ENCODE measurements at regions not wholly inside any gene's neighbourhood (a gene's known extent, or its start where the extent isn't known, plus 50 kb on each side); places are given as distances from the start of the nearest gene placed in this dataset.

DNA sequence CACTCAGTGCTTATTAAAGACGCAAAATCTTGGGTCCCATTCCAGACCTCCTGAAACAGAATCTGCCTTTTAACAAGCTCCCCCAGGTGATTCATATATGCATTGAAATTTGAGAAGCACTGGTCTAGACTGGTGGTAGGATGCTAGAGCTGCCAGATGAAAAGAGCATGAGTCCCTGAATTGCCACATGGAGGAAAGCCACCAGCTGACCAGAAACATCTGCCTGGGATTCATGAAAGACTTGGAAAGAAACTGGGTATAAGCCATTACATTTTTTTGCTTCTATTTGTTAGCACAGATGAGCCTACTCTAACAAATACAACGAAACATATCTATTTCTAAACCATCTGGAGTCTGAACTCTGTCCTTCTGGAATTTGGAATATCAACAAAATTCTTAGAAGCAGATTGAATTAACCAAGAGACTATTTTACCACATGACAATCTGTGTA, 228.9 kb downstream of the RBM43 start:
- DNase-seq (ENCODE audit: low read depth): peak; percentile 94

DNA sequence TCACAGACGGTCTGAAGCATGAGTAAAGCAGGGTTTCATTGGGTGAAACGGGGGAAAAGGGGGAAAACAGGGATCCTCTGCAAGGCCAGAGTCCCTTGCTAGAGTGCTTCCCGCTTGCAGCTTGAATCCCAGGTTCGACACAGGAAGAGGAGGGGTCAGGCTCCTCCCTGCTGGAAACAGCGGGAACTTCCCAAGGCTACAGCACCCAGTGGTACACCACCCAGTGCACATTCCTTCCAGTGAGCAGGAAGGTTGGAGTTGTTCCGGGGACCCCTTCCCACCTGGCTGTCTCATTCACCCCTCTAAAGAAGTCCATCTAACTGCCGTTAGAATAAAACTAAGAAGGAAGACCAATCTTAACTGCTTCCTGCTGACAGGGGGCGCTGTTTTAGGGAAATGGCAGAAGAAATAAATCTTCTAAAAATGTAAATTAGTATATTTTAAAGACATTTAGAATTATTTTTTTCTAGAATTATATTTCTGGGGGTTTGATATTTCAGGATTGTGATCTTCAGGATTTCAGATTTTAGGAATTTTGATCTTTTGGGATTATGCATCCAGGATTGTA, 230.9 kb downstream of the RBM43 start:
- DNase-seq (ENCODE audit: low read depth): no peak

DNA sequence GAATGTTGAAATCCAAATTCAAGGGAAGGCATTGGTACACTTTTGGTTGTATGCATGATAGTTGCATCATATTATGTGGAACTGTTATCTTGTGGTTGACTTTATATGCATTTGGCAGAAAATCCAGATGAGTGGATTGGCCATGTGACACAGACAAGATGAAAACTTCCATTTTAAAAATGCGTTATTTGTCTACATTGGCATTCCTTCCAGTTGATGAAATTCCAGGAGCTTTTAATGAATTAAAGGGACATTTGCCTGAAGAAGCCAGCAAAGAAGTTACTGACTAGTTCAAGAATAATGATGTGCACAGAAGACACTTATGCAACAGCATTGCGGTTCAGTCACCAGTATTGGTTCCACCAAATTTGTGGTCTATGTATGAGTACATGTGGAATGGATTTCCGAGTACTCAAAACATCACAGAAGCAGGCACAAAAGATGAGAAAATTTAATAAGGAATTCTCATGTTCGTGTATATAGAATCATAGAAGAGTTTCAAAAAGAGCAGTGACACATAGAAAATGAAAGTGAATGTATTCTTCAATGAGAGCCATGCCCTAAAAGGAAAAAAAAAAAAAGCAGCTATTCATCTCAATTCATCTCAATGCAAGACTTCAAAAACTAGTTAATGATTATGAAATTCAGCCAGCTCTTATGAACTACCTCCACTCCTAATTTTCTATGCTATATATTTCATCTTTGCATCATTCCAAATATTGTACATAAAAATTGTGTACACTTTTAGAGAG, 232.1 kb downstream of the RBM43 start:
- DNase-seq (ENCODE audit: low read depth): peak; percentile 97

DNA sequence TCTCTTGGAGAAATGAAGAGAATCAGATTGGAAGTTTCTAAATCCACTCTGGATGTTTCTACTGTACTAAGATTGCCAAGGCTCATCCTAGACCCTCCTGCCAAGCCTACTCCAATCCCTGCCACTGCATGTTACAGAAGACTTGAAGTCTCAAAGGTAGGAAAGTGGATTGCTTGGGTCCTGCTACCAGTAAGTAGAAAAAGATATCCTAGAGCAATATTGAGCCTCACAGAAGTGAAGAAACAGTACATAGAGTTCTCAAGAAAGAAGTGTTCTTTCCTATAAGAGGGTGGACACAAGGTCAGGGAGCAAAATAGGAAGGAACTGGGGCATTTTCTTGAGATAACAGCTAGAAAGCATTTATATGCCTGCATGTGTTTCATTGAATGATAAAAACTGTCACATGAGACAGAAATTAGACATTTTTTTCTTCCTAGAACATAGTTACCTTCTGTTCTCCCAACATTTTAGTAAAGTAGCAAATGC, 232.9 kb downstream of the RBM43 start:
- DNase-seq (ENCODE audit: low read depth): no peak

DNA sequence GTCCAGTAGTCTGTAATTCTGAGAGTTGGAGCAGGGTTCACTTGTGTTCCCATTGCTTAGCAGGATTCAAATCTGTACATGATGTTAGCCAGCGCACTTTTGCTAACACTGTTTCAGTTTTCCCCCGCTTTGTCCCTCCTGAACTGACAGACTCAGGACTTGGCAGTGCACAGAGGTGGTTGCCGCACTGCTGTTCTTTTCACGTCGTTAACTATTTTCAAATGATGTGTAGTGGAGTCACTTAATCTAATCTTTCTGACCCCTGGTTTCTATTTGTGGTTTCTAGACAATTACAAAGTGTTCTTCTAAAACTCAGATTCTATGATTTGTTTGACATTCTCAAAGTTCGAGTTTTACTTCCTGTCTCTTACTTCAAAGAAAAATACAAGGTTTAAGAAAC, 234.5 kb downstream of the RBM43 start:
- no peak for DNase-seq (ENCODE audit: low read depth)

DNA sequence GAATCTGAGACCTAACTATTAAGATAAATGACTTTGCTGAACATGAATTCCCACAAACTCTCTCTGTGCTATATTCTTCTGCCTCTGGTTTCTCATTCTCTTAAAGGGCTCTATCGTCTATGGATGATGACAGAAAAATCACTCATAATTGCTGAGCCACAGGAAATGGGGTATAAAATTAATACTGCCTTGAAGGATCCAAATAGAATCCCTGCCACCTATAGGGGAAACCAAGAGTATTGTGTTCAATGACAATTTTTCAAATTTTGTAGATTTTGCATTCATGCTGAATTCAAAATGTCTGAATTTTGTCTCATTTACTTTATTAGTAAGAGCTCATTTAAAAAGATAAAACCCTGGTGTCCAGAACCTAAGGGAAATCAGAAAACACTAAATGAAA, 235.8 kb downstream of the RBM43 start:
- DNase-seq (ENCODE audit: low read depth): no peak

DNA sequence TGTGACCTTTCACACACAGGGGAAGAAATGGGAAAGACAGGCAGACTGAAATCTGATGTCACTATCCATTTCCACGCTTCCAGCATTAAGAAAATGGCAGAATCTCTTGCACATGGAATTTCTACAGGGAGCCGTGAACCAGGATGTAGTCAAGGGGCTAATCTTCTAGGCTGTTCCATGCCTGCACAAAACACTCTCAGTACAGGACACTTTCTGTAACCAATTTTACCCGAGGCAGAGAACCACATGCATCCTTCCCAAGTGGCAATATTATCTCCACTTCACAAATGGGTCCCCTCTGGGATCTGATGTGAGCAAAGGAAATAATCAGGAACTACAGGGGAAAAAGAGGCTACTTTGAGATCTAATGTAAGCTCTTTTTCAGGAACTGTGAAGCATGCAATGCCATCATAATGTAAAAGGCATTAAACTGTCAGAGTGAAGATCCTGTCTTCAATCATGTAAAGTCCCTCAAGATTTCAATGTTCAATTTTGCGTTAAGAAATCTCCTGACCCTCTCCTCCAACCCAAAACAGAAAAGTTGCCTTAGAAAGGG, 236.9 kb downstream of the RBM43 start:
- DNase-seq (ENCODE audit: low read depth): no peak

DNA sequence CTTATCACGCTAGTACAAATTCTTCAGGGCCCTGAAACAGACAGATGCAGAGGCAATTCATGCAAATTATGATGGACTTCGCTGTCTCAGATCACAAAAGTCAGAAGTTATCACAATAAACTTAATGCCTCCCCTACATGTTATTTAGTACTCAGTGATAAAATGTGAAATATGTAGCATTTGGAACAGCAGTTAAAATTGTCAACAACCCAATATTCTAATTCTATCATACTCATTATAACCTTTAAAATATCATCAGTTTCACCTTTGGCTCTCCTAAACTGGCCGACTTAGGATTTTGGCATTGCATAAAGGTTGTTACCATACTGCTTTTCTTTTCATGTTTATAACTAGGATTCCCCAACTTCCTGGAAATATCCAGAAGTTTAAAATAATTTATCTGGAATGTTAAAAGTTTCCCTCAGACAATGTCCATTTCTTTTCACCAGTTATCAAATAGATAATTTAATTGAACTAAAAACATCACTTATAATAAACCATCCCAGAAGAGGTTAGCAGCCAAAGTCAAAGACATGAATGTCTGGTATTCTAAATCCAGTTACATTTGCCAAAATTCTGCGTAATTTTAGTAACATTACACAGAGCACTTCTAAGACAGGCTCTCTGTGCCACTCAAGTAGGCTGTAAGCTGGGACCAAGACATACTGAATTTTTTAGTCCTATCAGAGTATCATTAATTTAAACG, 239.8 kb downstream of the RBM43 start:
- no peak for DNase-seq (ENCODE audit: low read depth)

DNA sequence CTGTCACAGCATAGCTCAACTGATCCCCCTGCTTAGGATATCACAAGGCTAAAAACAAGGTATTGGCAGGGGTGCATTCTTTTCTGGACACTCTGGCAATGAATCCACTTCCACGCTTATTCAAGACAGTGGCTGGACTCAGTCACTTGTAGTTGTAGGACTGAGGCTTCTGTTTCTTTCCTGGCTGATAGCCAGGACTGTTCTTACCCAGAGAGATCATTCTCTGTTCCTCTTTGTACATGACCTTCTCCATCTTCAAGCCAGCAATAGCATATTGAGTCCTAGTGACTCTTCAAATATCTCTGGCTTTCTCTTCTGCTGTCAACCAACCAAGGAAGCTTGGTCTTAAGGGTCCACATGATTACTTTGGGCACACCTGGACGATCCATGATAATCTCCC, 241.3 kb downstream of the RBM43 start:
- no peak for DNase-seq (ENCODE audit: low read depth)

DNA sequence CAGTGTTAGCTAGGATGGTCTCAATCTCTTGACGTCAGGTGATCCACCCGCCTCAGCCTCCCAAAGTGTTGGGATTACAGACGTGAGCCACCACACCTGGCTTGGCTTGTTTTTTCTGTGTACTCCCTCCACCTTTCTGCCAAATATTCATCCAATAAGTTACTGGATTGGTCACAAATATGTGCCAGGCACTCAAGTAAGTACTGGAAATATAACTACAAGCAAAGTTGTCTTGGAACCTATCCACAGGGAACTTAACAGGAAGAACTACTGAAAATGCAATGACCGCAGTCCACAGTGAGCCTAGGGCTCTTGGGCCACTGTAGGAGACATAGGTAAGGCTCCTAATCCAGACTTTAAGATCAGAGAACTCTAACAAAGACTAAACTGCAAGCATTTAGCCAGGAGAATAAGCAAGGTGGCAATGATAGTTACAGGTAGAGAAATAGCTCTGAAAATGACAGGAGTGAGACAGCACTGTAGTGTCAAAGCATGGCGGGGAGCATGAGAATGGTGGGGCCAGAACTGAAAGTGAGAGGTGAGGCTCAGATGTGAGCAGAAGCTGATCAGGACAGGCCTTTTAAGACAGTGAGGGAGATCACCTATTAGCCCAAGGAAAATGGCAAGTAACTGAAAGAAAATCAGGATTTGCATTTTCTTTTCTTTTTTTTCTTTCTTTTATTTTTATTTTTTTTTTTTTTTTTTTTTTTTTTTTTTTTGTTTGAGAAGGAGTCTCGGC, 252.1 kb downstream of the RBM43 start:
- DNase-seq (ENCODE audit: low read depth): no peak

DNA sequence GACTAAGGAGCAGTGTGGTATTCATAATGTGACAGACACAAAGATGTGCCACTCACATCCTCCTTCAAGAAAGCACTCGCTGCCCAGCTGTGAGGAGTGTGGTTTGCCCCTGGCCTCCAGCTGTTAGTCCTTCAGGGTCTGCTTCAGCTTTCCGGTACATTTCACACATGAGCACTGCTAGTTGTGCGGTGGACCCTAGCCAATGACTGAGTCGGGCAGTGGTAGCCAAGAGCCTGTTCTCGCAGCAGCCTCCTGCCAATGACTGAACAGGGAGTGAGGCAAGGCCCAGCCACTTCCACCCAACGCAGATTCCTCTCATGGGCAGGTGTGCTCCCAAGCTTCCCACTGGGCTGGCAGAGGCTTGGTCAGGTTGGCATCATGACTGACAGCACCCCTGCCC, 254.3 kb downstream of the RBM43 start:
- no peak for DNase-seq (ENCODE audit: low read depth)

DNA sequence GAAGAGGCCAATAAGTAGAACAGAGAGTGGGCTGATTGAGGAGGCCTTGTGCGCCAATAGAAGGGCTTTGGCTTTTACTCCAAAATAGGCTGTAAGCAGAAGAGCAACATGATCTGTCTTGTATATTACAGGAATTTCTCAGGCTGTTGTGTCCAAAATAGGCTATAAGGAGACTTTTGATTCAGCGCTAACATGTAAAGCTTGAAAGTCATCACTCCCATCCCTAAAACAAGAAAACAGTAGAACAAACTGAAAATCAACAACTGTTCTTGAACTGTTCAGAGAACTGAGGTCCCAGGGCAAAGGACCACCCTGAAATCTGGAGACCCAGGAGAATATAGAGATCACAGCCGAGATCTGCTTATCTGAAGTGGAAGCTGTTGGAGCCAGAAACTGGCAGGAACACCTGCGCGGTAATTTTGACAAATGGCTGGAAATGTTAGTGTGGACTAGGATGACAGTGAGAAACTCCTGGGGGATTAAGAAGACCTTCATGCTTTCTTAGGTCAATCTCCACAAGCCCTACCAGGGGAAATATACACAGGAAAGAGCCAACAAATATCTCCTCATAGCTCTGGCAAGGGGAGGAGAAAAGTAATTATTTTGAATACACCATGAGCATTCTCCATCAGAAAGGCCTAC, 258.6 kb downstream of the RBM43 start:
- DNase-seq (ENCODE audit: low read depth): no peak

DNA sequence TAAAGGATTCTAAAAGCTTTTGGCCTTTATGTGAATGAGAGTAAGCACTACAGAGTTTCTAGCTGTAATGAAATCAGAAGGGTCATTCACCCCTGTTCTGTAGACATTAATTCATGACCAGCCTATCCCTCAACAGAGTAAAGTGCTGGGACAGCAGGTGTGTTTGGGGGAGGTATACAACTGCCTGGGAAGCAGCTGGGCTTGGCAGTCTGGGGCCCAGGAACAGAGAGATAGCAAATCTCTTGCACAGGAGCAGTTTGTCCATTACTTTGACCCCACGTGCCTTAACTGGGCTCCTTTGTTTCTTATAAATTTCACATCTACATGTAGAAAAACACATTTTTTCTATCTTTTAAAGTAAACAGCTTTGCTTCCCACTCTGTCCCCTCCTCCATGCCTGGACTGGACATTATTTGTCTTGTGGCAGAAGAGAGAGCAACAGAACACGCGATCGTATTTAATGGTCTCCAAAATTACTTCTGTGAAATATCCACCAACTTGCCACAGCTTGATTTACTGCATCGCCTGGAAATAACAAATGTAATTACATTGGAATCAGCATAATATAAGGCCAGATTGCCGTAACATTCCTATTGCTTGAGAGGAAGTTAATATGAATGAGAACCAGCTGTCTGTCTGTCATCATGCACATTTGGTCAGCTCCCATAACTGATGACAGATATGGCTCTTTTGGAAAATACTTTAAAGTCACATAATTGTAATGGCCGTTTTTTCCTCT, 263.8 kb downstream of the RBM43 start:
- peak; percentile 31 for DNase-seq (ENCODE audit: low read depth)

DNA sequence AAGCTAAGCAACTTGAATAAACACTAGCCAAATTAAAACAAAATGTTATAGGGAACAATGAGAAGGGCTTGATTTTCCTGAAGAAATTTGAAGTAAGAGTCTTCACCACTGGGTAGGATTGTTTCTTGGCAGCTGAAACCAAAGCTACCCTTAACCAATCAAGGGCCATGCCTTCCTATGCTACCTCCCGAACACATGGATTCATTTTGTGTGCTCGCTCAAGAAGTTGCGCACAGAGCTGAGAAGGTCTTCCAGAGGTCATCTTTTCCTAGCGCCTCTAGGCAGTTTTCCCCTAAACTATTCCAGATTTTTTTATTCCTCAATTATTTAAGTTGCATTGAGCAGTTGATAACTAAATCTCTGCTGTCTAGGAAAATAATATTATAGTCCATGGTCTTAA, 264.6 kb downstream of the RBM43 start:
- DNase-seq (ENCODE audit: low read depth): no peak

DNA sequence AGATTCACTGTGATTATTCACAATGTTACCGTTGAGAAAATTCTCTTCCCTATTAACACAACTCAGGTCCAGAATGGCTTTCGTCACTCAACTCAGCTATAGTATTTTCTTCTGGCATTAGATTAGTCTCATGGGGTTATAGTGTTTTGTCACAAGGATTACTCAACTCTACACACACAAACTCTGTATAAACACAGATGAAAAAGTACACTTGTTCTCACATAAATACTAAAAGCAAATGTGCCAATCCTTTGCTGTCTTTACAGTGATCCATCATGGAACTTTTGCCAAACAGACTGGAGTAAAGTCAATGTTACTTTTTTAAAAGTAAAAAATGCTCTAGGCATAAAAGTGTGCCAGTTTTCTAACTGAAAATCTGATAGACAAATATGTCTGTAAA, 267.6 kb downstream of the RBM43 start:
- peak; percentile 18 for DNase-seq (ENCODE audit: low read depth)

DNA sequence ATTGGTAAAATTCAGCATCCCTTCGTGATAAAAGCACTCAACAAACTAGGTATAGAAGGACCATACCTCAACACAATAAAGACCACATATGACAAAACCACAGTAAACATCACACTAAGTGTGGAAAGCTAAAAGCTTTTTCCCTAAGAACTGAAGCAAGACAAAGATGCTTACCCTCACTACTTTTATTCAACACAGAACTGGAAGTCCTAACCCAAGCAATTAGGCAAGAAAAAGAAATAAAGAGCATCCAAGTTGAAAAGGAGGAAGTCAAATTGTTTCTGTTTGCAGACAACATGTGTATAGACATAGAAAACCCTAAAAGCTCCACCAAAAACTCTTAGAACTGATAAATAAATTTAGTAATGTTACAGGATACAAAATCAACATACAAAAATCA, 271.7 kb downstream of the RBM43 start:
- no peak for DNase-seq (ENCODE audit: low read depth)

DNA sequence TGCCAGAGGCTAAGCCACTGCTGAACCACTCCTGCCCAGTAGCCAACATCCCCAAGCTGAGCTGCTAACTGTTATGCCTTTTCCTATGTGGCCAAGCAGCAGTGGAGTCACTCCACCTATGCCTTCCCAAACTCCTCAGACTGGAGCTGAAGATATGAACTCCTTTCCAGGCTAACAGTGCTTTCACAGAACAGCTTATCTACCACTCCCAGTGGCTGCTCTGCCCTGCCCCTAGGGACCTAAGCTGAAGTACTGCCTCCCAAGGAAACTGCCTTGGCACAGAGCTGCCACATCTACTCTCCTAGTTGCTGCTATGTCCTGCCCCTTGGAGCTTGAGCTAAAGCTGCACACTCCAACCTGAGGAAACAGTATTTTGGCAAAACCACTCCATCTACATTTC, 275.9 kb downstream of the RBM43 start:
- DNase-seq (ENCODE audit: low read depth): no peak

DNA sequence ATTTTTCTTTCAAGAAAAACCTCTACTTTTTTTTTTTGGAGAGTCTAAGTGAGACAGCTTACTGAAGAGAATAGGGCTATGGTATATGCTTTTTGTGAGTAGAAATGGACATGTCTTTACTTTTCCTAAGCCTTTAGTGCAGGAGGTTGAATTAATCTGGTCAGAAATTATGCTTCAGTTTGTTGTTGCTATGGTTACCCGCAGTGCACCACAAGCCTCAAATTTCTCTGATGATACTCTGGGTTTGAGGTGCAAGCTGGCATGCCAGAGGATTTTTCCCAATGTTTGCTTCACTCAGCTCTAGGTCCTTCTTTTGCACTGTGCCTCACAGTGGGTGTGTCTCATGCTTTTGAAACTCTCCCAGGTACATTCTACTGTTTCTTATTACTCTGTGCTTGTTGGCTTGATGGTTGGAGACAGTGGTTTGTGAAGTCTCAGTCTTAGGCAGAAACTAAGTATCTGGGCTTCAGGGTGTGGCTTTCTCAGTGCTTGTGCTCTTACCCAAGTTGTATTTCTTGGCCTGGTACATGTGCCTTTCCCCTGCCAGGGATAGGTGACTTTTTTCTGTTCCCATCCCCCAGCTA, 278.3 kb downstream of the RBM43 start:
- DNase-seq (ENCODE audit: low read depth): no peak

DNA sequence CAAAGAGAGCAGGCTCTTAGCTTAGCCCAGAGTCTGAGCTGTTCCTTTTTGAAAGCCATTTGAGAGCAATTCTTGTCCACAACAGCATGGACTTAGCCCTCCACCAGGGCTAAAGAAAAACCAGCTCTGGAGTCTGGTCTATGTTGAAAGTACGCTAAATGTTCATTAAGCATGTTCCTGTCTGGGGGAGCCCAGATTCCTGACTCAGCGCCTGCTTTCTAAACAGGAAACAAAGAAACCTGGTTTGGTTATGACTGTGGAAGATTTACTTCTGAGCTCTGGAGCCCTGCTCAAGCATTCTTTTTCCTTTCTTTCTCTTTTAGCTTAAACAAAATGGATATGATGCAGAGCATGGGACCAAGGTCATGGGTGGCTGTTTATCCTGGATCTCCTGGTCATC, 279.8 kb downstream of the RBM43 start:
- DNase-seq (ENCODE audit: low read depth): no peak

DNA sequence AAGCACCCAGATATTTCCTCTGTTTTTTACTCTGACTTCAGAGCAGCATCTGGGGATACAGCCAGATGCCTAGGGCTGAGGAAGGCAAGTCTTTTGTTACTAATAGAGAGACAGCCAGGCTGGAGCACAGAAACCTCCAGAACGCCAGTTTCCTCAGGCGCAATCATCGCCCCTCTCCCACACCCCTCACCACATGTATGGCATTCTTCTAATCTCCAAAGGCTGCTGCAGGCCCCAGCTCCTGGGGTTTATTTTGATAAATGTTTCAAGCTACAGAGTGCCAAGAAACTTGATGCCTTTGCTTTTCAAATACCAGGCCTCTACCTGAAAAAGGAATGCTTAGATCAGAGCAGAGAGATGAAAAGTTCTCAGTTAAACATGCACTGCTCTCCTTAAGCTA, 283.6 kb downstream of the RBM43 start:
- no peak for DNase-seq (ENCODE audit: low read depth)

DNA sequence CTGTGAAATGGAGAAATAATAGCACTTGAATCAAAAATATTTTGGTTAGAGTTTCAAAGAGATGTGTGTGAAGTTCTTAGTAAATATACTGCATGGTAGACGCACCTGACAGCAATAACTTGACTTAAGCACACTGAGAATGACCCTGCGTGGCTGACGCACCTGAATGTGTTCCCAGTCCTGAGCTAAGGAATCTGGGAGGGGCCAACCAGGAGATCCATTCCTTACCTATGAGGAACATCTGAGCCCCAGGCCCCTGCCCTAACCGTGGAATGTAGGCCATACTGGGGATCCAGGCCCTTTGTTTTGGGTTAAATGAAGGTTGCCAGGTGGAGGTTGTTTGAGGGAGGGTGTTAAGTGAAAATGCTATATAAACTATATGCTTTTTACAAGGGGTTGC, 284.4 kb downstream of the RBM43 start:
- no peak for DNase-seq (ENCODE audit: low read depth)

Measured in stromal cell of bone marrow (primary cell).